Neural crest cell (in vitro differentiated cells): ENCODE measurements at regions not wholly inside any gene's neighbourhood (a gene's known extent, or its start where the extent isn't known, plus 50 kb on each side); places are given as distances from the start of the nearest gene placed in this dataset.

Source experiments
- DNase-seq: peaks from one replicate; pipeline ENCODE4 v3.0.0; 2021; ENCODE audit warnings: low read depth, mixed read lengths, low spot score
- H3K27ac Mint-ChIP-seq: one replicate; pipeline ENCODE4 v1.8.0; 2021; ENCODE audit warnings: mild to moderate bottlenecking, mixed read lengths; ENCODE audit not compliant: unreplicated experiment
- H3K27me3 Mint-ChIP-seq: 2 replicates; pipeline ENCODE4 v1.8.0; 2021; ENCODE audit warnings: low read depth, mild to moderate bottlenecking, mixed read lengths
- H3K36me3 Mint-ChIP-seq: 2 replicates; pipeline ENCODE4 v1.8.0; 2021; ENCODE audit warnings: low read depth, mild to moderate bottlenecking, mixed read lengths
- H3K4me1 Mint-ChIP-seq: 2 replicates; pipeline ENCODE4 v1.8.0; 2021; ENCODE audit warnings: mixed read lengths
- H3K4me3 Mint-ChIP-seq: one replicate; pipeline ENCODE4 v1.8.0; 2021; ENCODE audit warnings: mild to moderate bottlenecking, mixed read lengths
- H3K9me3 Mint-ChIP-seq: 2 replicates; pipeline ENCODE4 v1.8.0; 2021; ENCODE audit warnings: mixed read lengths
- CTCF ChIP-seq: fragments of 200-600 bp; sonication (generic); conservative IDR thresholded peaks from 2 replicates; pipeline ENCODE4 v1.5.0; 2021; ENCODE audit warnings: antibody characterized with exemption, mild to moderate bottlenecking

- Mint-ChIP-seq H3K4me3 (no peak overlapping the region), H3K27me3 (no peaks in the 10 kb centered on the region), H3K9me3 (peaks cover 8% of the 10 kb centered on the region), H3K4me1 (peaks cover under 1% of the 10 kb centered on the region), H3K27ac (no peak overlapping the region), H3K36me3 (peaks cover 10% of the 10 kb centered on the region)
- DNase-seq, result no peak
- TF ChIP-seq CTCF, result no peak
Observed at GRCh38 chr11:92658733-92659132, 310.7 kb upstream of the MTNR1B start.

GRCh38 chr11:92659793-92660192 lies 309.7 kb upstream of the MTNR1B start:
- peaks cover 12% of the 10 kb centered on the region for H3K36me3 Mint-ChIP-seq
- H3K4me1 Mint-ChIP-seq, result peaks cover 5% of the 10 kb centered on the region
- H3K27me3 Mint-ChIP-seq, result no peaks in the 10 kb centered on the region
- TF ChIP-seq CTCF, result no peak
- DNase-seq, result no peak
- H3K27ac Mint-ChIP-seq, result no peak overlapping the region
- peaks cover 8% of the 10 kb centered on the region for H3K9me3 Mint-ChIP-seq
- H3K4me3 Mint-ChIP-seq, result no peak overlapping the region

GRCh38 chr11:92662601-92663360 lies 306.7 kb upstream of the MTNR1B start:
- TF ChIP-seq CTCF, result no peak
- Mint-ChIP-seq H3K27ac (no peak overlapping the region), H3K4me1 (peaks cover 18% of the 10 kb centered on the region), H3K9me3 (peaks cover 11% of the 10 kb centered on the region), H3K36me3 (peaks cover 10% of the 10 kb centered on the region), H3K27me3 (no peaks in the 10 kb centered on the region), H3K4me3 (no peak overlapping the region)
- DNase-seq, result no peak

- no peak overlapping the region for H3K4me3 Mint-ChIP-seq
- peaks cover 9% of the 10 kb centered on the region for H3K9me3 Mint-ChIP-seq
- no peak overlapping the region for H3K27ac Mint-ChIP-seq
- no peak for TF ChIP-seq CTCF
- no peak for DNase-seq
- no peaks in the 10 kb centered on the region for H3K27me3 Mint-ChIP-seq
- H3K36me3 Mint-ChIP-seq, result peaks cover 8% of the 10 kb centered on the region
- H3K4me1 Mint-ChIP-seq, result peaks cover 24% of the 10 kb centered on the region
Observed at GRCh38 chr11:92663539-92663938, 305.9 kb upstream of the MTNR1B start.

- H3K4me3 Mint-ChIP-seq, result peak overlapping the region; percentile 45
Observed at GRCh38 chr11:92667486-92668152, 301.8 kb upstream of the MTNR1B start.

More at GRCh38 chr11:92667486-92668152, 301.8 kb upstream of the MTNR1B start:
- H3K36me3 Mint-ChIP-seq, result peaks cover 8% of the 10 kb centered on the region
- no peak for TF ChIP-seq CTCF
- peaks cover 5% of the 10 kb centered on the region for H3K9me3 Mint-ChIP-seq
- H3K27ac Mint-ChIP-seq, result peak overlapping the region; percentile 94
- H3K4me1 Mint-ChIP-seq, result peaks cover 40% of the 10 kb centered on the region
- peak; percentile 41 for DNase-seq
- H3K27me3 Mint-ChIP-seq, result no peaks in the 10 kb centered on the region
